ENCODE measurements at regions not wholly inside any gene's neighbourhood (a gene's known extent, or its start where the extent isn't known, plus 50 kb on each side); places are given as distances from the start of the nearest gene placed in this dataset.

DNA sequence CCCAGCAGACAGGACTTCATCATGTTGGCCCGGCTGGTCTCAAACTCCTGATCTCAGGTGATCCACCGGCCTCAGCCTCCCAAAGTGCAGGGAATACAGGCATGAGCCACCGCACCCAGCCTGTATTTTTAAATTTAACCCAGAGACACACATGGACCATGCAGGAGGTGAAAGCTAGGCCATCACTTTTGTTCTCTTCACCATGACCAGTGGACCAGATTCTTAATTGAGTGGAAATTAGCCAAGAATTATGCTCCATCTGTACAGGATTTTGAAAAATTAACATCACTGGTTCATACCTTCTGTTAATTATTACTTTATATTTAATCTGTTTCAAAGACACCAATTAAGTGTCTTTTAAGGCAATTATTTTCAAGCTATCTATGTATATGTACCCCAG lies 493.6 kb upstream of the NOX3 start:
- TF ChIP-seq, protein P1, sequence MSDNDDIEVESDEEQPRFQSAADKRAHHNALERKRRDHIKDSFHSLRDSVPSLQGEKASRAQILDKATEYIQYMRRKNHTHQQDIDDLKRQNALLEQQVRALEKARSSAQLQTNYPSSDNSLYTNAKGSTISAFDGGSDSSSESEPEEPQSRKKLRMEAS (IDR thresholded peaks at IDR 0.05): no peak
- TF ChIP-seq, protein P2, sequence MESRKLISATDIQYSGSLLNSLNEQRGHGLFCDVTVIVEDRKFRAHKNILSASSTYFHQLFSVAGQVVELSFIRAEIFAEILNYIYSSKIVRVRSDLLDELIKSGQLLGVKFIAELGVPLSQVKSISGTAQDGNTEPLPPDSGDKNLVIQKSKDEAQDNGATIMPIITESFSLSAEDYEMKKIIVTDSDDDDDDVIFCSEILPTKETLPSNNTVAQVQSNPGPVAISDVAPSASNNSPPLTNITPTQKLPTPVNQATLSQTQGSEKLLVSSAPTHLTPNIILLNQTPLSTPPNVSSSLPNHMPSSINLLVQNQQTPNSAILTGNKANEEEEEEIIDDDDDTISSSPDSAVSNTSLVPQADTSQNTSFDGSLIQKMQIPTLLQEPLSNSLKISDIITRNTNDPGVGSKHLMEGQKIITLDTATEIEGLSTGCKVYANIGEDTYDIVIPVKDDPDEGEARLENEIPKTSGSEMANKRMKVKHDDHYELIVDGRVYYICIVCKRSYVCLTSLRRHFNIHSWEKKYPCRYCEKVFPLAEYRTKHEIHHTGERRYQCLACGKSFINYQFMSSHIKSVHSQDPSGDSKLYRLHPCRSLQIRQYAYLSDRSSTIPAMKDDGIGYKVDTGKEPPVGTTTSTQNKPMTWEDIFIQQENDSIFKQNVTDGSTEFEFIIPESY (IDR thresholded peaks at IDR 0.05; ENCODE audit: extremely low read depth, insufficient replicate concordance, low read length): no peak
- TF ChIP-seq, protein P3, sequence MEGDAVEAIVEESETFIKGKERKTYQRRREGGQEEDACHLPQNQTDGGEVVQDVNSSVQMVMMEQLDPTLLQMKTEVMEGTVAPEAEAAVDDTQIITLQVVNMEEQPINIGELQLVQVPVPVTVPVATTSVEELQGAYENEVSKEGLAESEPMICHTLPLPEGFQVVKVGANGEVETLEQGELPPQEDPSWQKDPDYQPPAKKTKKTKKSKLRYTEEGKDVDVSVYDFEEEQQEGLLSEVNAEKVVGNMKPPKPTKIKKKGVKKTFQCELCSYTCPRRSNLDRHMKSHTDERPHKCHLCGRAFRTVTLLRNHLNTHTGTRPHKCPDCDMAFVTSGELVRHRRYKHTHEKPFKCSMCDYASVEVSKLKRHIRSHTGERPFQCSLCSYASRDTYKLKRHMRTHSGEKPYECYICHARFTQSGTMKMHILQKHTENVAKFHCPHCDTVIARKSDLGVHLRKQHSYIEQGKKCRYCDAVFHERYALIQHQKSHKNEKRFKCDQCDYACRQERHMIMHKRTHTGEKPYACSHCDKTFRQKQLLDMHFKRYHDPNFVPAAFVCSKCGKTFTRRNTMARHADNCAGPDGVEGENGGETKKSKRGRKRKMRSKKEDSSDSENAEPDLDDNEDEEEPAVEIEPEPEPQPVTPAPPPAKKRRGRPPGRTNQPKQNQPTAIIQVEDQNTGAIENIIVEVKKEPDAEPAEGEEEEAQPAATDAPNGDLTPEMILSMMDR (IDR thresholded peaks at IDR 0.05 in 2 of 3, conservative IDR thresholded peaks at IDR 0.05 in 1 of 3; ENCODE audit: borderline replicate concordance in 1 of 3, insufficient read depth in 1 of 3, low read depth in 2 of 3, low read length in 2 of 3): no peak
